CD1c-positive myeloid dendritic cell (primary cell): ENCODE measurements at regions not wholly inside any gene's neighbourhood (a gene's known extent, or its start where the extent isn't known, plus 50 kb on each side); places are given as distances from the start of the nearest gene placed in this dataset.

Source experiments
- DNase-seq: peaks from one replicate; pipeline ENCODE4 v3.0.0-alpha.2; 2016; ENCODE audit errors: extremely low spot score

DNA sequence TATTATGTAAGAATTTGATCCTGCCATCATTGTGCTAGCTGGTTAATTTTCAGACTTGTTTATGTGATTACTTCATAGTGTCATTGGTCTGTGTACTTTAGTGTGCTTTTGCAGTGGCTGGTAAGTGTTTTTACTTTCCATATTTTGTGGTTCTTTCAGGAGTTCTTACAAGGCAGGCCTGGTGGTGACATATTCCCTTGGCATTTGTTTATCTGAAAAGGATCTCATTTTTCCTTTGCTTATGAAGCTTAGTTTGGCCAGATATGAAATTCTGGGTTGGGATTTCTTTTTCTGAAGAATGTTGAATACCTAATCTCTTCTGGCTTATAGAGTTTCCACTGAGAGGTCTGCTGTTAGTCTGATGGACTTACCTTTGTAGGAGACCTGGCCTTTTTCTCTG is 72.8 kb upstream of the MC4R start:
- DNase-seq, result no peak

DNA sequence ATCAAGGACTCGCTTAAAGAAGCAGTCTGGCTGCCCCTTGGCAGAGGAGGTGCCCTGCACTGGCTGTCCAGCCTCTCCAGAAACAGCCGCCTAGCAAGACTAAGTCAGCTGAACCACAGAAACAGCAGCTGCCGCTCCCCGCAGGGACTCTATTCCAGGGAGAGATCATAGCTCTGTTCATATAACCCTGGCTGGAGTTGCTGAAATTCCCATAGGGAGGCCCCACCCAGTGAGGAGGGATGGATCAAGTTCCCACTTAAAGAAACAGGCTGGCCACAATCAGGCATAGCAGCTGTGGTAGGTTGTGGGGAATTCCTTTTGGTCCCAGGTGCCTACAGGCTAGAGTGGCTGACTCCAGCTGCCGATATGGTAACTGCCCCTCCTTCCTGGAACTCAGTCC is 74.2 kb upstream of the MC4R start:
- DNase-seq, result no peak

DNA sequence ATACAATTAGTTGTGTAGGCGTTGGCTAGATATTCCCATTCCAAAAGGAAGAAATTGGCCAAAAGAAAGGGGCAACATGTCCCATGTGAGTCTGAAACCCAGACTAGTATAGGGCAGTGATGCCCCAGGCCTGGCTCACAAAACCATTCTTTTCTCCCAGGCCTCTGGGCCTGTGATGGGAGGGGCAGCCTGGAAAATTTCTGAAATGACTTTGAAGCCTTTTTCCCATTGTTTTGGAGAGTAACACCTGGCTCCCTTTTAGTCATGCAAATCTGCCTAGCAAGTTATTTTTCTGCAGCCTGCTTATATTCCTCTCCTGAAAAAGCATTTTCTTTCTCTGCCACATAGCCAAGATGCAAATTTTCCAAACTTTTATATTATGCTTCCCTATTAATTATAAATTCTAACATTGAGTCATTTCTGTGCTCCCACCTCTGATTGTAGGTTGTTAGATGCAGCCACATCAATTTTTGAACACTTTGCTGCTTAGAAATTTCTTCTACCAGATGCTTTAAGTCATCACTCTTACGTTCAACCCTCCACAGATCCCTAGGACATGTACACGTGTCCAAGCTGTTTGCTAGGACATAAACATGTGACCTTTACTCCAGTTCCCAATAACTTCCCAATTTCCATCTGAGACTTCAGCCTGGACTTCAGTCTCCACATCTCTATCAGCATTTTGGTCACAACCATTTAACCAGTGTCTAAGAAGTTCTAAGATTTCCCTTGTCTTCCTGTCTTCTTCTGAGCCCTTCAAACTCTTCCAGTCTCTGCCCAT is 76.1 kb upstream of the MC4R start:
- DNase-seq, result no peak

DNA sequence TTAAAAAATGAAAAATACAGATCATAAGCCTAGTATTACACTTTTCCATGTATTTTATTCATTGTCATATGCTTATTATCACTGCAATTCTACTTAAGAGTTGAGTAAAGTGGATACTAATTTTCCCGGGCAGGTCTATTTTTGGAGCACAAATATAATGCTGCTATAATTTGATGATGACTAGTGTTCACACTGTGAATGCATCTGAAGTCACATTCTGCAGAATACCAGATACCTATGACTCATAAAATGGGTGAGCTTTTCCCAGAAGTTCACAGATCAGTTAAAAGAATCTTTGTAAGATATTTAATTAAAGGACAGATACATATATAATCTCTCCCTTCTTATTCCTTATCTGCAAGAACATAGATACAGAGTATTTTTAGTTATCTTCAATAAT is 79.8 kb upstream of the MC4R start:
- DNase-seq, result no peak

DNA sequence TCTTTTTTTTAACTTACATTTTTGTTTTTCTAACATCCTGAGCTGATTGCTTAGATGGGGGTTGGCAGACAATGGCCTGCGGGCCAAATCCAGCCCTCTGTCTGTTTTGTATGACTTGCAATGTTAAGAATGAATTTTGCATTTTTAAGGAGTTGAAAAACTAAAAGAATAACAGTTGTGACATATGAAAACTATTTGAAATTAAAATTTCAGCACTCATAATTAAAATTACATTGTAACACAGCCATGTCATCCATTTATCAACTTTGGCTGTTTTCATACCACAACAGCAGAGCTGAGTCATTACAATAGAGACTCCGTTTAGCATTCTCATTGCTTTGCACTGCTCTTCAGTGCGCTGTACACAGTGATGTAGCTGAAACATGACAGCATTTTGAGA is 94.1 kb upstream of the MC4R start:
- no peak for DNase-seq

DNA sequence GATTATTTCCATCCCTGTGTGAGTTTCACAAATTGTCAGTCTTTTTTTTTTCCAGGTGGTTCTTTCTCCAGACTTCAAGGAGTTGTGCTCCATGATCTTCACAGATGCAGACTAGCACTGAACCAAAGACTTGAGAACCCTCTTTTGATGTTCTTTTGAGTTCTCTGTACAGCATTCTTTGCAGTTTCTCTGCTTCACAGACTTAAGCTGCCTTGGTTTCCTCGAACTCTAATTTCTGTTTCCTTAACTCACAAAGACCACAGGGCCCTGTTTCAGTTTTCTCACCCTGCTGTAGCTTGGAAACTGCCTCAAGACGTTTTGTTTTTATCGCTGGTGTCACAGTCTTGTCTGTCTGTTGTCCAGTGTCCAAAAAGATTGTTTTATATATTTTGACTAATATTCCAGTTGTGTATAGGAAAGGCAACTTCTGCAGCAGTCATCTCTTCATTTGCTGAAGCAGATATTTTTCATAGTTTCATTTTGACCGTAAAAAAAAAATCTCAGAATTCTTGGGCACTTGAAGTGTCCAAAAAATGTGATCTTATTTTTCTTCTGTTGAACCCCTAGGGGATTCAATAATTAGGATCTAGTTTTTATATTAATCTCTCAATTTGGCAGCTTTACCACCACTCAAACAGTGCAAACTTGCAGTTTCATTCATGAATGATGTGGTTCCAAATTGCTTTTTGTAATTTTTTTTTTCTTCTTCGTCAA is 97.0 kb upstream of the MC4R start:
- no peak for DNase-seq

DNA sequence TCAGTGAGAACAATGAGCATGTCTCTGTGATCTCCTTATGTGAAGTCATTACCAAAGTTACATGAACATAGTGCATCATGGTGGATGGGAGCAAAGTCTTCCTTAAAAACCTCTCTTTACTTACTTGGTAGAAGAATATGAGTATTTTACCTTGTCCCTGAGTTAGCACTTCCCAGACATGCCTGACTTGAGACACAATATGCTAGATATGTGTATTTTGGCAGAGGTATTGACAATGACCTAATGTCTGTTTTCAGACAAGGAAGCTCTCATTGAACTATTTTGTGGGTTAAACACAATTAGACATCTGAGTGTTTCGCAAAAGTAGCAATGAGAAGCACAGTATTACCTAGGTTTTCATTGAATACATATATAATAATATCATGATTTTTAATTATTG is 99.1 kb upstream of the MC4R start:
- DNase-seq, result no peak

DNA sequence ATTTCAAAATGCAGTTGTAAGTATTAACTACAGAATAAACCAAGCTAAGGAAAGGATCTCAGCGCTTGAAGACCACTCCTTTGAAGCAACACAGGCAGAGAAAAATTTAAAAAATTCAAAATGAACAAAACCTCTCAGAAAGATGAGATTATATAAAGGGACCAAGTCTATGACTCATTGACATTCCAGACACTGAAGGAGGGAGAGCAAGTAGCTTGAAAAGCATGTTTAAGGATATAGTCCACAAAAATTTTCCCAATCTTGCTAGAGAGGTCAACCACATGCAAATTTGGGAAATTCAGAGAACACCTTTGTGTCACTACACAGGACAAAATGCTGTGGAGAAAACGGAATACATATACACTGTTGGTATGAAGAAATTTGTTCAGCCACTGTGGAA is 112.6 kb upstream of the MC4R start:
- no peak for DNase-seq

DNA sequence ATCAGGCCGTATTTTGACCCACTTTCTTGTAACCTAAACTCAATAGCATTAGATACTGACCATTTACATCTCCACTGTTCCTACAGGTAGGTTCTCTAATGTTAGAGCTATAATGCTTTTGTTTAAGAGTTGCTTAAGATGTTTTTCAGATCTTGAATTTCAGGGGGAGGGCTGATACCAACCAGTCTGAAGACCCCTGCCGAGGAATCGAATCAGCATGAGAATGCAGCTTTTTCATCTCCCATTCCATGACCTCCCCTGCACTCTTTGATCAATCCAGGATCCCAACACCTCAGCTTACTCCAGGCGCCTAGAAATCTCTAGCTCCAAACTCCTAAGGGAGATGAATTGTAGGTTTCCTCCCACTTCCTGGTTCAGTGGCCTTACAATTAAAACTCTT is 120.5 kb upstream of the MC4R start:
- DNase-seq, result no peak

DNA sequence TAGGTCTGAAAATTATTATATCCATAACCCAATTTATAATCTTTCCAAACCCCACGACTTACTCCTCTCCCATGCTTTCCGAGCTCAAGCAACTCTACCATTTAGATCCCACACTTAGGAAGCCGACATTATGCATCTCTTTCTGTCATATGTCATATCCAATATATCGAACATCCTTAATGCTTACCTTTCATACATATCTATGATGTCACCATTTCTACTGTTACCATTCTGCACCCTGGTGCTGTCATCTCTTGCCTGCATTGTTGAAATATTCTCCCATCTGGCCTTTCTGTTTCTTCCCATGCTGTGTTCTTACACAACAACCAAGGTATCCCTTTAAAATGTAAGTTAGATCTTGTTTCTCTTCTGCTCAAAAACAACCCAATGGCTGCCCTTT is 127.1 kb upstream of the MC4R start:
- no peak for DNase-seq

DNA sequence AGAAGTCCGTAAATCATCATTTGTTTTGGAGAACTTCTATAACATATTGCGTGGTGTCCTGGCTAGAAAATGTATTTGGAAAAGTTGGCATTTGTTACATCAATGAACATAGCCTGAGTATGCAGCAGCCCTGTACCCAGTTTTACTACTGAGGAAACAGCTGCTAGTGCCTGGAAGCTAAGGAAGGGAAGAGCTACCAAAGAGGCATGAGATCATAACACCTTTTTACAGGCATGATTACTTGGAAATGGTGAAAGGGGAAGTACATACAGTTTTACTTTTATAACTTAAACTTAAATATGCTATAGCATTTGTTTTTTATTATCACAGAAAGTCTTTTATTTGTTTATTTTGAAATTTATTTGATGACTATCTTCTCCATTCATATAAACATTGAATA is 128.4 kb upstream of the MC4R start:
- DNase-seq, result no peak

DNA sequence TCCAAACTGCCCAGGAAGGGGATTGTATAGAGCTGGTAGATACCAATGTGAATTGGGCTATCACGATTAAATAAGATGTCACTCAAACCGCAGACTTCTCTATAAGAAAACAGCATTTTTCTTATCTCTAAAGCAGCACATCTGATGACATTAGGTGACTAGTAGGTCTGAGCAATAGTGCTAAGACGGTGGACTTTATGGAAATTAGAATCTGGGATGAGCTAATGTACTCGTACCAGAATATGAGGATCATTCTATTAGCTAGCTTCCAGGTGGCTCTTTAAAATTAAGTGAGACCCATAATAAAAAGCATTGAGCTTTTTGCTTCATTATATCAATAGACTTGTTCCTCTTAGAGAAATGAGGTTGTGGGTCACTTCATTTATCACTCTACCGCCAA is 130.0 kb upstream of the MC4R start:
- DNase-seq, result no peak

DNA sequence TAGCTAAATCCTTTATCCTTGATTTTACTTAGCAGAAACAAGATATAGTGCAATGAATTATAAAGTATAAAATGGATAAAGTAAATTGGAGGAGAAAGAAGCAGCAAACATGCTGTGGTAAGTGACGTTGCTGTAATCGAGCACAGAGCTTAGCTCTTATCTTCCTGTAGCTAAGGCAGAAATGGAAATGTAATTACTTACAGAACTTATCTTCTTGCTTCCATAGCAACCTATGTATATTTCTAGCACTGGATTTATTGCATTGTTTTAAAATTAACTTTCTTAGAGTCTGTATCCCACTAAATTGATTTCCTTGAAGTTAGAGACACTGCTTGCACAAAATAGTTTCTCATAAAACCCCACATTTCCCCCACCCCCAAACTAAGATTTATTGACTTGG is 130.6 kb upstream of the MC4R start:
- no peak for DNase-seq

DNA sequence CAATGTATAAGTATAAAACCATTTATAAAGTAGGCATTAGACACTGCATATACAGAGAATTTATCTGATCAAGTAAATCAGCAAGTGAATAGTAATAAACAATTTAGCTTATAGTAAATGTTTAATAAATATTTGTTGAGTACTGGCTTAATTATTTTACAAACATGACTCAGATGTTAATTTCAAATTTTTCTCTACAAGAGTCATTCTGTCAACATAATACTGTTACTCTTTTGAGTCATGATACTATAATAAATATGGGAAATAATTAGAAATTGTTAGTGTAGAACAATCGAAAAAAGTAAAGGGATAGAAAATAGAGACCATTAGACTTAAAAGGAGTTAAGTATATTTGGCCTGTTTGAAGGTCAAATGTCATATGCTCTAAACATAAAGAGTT is 133.6 kb upstream of the MC4R start:
- no peak for DNase-seq

DNA sequence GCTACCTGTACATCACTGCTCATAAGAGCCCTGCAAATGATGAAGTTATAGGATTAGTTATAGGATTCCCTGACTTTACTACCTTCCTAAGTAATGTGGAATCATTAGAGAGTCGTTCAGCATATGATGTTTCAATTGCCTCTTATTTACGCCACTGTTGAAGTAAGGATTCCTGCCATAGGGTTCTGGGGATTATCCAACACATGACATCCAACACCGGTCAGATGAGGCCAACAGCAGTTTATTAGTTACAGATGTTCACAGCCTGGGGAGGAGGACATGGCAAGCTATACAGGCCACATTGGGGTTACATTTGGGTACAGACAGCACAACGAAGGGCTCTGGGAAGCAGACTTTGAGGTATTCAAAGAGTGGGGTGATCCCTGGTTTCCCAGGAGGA is 134.1 kb upstream of the MC4R start:
- no peak for DNase-seq

DNA sequence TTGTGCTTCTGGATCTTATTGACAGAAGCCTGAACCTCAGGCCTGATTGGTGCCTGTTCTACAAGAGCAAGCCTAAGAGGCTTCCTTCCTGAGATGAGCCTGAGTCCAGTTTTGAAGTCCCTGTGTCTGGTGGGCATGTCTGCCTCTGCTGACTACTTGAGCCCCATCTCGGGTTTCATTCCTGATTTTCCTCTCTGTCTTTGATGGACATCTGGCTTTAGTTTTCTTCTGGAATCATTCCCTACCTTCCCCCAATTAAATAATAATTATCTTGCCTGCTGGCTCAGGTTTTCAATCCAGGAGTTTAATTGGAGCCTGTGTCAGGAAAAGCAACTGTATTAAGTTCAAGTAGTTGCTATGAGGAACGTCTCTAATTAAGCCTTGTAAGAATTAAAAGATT is 135.5 kb upstream of the MC4R start:
- DNase-seq, result no peak

DNA sequence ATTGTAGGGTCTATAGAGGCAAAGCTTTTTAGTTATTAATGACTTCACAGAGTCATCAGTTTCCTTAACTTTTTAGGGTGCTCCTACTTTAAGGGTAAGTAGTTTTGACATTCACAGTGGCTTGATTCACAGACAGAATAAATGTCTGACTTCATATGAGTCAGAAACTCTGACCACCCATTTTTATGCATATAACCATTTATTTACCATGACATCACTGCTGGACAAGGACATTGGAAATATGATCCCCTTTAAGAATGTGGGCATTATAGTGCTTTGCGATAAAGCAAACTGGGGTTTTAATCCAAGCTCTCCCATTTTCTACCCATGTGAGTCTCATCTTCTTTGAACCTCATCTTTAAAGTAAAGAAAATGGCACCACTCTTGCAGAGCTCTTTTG is 162.0 kb upstream of the MC4R start:
- DNase-seq, result no peak

DNA sequence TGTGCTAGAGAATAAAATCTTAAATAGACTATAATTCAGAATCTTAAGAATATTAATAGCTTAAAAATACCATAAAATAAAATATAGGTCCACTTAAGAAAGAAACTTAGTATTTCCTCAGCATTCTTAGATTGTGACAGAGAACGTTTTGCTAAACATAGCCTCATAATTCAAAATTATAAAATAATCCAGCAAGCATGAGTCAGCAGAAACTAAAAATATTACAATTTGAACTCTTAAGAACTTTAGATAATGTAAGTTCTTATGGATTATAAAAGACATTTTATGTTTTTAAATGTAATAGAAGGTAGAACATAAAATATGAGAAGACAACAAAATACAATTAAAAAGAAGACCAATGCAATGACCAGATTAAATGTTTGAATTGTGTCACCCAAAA is 164.5 kb upstream of the MC4R start:
- no peak for DNase-seq

DNA sequence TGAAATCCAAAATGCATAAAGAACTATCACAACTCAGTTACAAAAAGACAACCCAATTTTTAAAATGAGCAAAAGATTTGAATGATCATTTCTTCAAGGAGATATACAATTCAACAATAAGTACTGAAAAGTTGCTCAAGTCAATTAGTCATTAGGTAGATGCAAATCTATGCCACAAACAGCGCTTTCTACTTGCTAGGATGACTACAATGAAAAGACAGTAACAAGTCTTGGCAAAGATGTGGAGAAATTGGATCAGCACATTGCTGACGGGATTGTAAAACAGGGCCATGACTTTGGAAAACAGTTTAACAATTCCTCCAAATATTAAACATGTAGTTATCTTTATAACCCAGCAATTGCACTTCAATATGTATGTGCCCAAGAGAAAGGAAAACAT is 166.3 kb upstream of the MC4R start:
- no peak for DNase-seq

DNA sequence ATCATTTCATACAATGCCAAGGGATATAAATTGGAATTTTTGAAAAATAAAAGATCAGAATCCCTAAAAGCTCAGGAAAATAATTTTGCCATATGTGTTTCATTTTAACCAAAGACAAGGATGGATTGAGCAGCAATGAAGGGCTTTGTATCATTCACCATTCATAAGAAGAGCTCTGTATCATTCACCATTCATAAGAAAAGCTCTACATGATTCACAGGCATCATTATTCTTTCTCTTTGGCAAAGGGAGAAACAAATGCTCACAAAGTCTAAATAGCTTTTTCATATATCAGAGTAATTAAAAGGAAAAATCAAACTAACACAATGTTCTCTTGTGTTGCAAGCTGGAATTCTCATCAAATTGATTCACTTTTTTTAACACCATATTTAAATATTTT is 169.1 kb upstream of the MC4R start:
- DNase-seq, result no peak

DNA sequence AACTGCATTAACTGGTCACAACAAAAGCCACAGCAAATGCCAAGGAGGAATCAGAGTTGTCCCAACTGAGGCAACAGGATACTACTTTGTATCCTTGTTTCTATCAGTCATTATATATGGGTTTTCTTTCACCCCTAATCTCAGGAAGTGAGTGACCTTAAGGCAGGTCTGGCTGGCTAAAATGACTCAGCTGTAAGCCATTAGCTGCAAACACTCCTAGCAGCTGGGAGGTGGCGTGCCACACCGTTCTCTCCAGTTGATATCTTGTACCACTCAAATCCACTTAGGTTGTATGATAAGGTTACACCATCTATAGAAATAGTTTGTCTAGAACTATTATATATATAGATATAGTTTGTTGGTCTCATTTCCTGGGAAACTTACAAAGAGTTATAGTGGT is 171.1 kb upstream of the MC4R start:
- DNase-seq, result no peak

DNA sequence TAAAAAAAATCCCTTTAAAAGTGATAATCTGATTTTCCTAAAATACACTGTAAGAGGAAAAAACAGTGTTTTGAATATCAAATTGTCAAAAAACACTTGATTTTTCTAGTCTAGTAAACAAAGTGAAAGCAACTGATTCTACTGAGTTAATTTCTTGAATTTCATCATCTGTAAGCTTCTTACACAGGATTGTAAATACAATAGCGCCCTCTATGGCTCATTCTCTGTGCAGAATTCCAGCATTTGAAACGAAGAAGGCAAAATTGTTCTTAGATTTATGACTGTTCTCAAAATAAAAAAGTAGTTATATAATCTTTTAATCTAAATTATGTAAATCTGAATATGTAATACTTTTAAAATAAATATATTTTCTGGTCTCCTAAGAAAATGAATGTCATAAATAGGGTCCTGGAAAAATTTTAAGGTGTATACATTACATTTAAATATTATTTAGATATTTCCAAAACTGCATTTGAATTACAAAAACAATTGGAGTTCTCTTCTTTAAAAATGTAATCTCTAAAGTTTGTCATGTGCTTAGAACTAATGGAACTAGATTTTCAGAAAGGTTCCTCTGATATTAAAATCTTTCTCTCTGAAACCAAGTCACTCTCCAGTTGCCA is 176.9 kb upstream of the MC4R start:
- DNase-seq, result peak; percentile 80

DNA sequence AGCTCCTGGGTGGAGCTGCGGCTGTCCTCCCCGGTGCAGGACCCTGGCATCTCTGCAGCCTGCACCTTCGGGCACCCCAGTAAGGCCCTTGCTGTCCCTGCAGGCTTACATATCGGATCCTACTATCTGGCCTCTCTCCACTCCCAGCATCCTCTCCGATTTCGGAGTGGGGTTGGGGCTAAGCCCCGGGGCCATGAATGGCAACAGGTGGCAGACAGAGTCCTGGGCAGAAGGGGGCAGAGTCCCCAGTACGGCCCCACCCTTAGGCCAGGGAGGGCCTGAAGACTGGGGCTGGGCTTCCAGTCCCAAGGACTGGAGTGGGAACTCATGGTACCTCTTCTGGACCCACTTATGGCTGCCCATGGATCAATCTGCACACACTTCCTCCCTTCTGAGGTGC is 180.4 kb upstream of the MC4R start:
- no peak for DNase-seq
